Mesothelial cell of epicardium (in vitro differentiated cells): ENCODE measurements at regions not wholly inside any gene's neighbourhood (a gene's known extent, or its start where the extent isn't known, plus 50 kb on each side); places are given as distances from the start of the nearest gene placed in this dataset.

ENCODE experiments used
- DNase-seq, 2 experiments: peaks; one replicate each; pipeline ENCODE4 v3.0.0; 2021; ENCODE audit warnings: low spot score in 2 of 2; ENCODE audit not compliant: unreplicated experiment in 2 of 2
- H3K27ac Mint-ChIP-seq: 2 replicates; pipeline ENCODE4 v1.8.0; 2021; ENCODE audit warnings: mixed read lengths
- H3K27me3 Mint-ChIP-seq: 2 replicates; pipeline ENCODE4 v1.8.0; 2021; ENCODE audit warnings: low read depth, mixed read lengths
- H3K36me3 Mint-ChIP-seq: 2 replicates; pipeline ENCODE4 v1.8.0; 2021; ENCODE audit warnings: mixed read lengths
- H3K4me1 Mint-ChIP-seq: 2 replicates; pipeline ENCODE4 v1.8.0; 2021; ENCODE audit warnings: mixed read lengths
- H3K4me3 Mint-ChIP-seq: 2 replicates; pipeline ENCODE4 v1.8.0; 2021; ENCODE audit warnings: mild to moderate bottlenecking, moderate library complexity, mixed read lengths
- H3K9me3 Mint-ChIP-seq: 2 replicates; pipeline ENCODE4 v1.8.0; 2021; ENCODE audit warnings: mixed read lengths
- TF ChIP-seq, protein P1 (sequence below): fragments of 200-600 bp; sonication (generic); IDR thresholded peaks from one replicate; pipeline ENCODE4 v1.5.0; 2021; ENCODE audit warnings: antibody characterized with exemption; ENCODE audit not compliant: unreplicated experiment

GRCh38 chr12:124726596-124727263 is 136.9 kb downstream of the SCARB1 start:
- no peak overlapping the region for H3K27ac Mint-ChIP-seq
- H3K4me3 Mint-ChIP-seq, result no peak overlapping the region
- H3K36me3 Mint-ChIP-seq, result no peaks in the 10 kb centered on the region
- H3K9me3 Mint-ChIP-seq, result peaks cover 5% of the 10 kb centered on the region
- no peak for DNase-seq
- H3K27me3 Mint-ChIP-seq, result no peaks in the 10 kb centered on the region
- TF ChIP-seq, protein P1, sequence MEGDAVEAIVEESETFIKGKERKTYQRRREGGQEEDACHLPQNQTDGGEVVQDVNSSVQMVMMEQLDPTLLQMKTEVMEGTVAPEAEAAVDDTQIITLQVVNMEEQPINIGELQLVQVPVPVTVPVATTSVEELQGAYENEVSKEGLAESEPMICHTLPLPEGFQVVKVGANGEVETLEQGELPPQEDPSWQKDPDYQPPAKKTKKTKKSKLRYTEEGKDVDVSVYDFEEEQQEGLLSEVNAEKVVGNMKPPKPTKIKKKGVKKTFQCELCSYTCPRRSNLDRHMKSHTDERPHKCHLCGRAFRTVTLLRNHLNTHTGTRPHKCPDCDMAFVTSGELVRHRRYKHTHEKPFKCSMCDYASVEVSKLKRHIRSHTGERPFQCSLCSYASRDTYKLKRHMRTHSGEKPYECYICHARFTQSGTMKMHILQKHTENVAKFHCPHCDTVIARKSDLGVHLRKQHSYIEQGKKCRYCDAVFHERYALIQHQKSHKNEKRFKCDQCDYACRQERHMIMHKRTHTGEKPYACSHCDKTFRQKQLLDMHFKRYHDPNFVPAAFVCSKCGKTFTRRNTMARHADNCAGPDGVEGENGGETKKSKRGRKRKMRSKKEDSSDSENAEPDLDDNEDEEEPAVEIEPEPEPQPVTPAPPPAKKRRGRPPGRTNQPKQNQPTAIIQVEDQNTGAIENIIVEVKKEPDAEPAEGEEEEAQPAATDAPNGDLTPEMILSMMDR, result no peak
- peaks cover 13% of the 10 kb centered on the region for H3K4me1 Mint-ChIP-seq

GRCh38 chr12:124725597-124726237 is 137.9 kb downstream of the SCARB1 start:
- peaks cover 5% of the 10 kb centered on the region for H3K9me3 Mint-ChIP-seq
- H3K4me3 Mint-ChIP-seq, result no peak overlapping the region
- H3K4me1 Mint-ChIP-seq, result peaks cover 20% of the 10 kb centered on the region
- no peaks in the 10 kb centered on the region for H3K27me3 Mint-ChIP-seq
- no peaks in the 10 kb centered on the region for H3K36me3 Mint-ChIP-seq
- H3K27ac Mint-ChIP-seq, result no peak overlapping the region
- TF ChIP-seq, protein P1, result no peak
- no peak for DNase-seq

DNA sequence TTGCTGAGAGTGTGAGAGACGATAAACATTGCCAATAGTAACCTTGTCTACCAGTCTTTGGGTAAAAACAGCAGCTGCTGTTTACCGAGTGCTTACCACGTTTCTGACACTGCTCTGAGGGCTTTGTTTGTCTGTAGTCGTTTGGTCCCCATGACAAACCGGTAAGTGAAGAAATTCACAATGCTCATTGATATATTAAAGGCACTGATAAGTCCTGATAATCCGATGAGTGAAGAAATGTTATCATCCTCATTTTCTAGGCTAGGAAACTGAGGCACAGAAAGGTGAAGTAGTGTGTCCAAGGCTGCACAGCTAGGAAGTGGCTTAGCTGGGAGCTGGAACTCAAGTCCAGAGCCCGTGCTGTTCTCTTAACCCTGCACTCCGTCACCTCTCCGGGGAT is 138.6 kb downstream of the SCARB1 start:
- TF ChIP-seq, protein P1, result no peak
- Mint-ChIP-seq H3K27me3 (no peaks in the 10 kb centered on the region), H3K27ac (no peak overlapping the region), H3K36me3 (no peaks in the 10 kb centered on the region), H3K9me3 (peaks cover 5% of the 10 kb centered on the region), H3K4me3 (no peak overlapping the region), H3K4me1 (peaks cover 20% of the 10 kb centered on the region)
- no peak for DNase-seq

DNA sequence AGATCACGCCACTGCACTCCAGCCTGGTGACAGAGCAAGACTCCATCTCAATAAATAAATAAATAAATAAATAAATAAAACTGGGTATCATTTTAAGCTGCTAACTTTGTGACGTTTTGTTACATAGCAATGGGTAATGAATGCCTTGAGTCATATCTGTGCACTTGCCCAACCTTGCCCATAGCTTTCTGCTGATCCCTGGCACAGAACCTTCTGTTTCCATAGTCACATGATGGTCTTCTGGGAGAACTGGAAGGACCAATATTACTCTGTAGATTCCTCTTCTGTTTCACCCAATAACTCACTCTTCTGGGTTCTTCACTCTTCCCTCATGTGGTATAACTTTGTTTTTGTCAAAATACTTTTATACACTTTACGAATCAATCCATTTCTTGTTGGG is 140.8 kb downstream of the SCARB1 start:
- Mint-ChIP-seq H3K27ac (no peak overlapping the region), H3K27me3 (no peaks in the 10 kb centered on the region), H3K36me3 (no peaks in the 10 kb centered on the region), H3K4me3 (no peak overlapping the region), H3K9me3 (peaks cover 5% of the 10 kb centered on the region), H3K4me1 (peaks cover 21% of the 10 kb centered on the region)
- no peak for DNase-seq
- TF ChIP-seq, protein P1, result no peak

- TF ChIP-seq, protein P1, result no peak
- Mint-ChIP-seq H3K27ac (no peak overlapping the region), H3K9me3 (peaks cover 5% of the 10 kb centered on the region), H3K4me1 (peaks cover 21% of the 10 kb centered on the region), H3K4me3 (no peak overlapping the region), H3K36me3 (no peaks in the 10 kb centered on the region), H3K27me3 (no peaks in the 10 kb centered on the region)
- DNase-seq, result no peak
These were observed 142.0 kb downstream of the SCARB1 start for GRCh38 chr12:124721501-124722162.
